NCI-H526 (cell line): ENCODE measurements at regions not wholly inside any gene's neighbourhood (a gene's known extent, or its start where the extent isn't known, plus 50 kb on each side); places are given as distances from the start of the nearest gene placed in this dataset.

Source experiments
- DNase-seq, 2 experiments: peaks; one replicate each; lab custom pipeline; 2025; lab: John Stamatoyannopoulos, UW

DNA sequence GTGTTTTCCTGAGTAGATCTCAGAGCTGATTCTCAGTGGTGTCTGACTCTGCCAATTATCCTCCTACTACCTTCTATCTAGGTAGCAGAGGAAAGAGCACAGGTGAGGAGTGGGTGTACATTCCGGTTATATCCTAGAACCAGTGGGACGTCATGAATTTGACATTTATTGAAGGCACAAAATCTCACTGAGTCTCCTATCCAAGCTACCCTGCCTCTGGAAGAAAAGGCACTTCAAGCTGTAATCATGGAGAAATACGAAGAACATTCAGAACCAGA, 952.2 kb downstream of the TUSC7 start:
- DNase-seq: no peak

DNA sequence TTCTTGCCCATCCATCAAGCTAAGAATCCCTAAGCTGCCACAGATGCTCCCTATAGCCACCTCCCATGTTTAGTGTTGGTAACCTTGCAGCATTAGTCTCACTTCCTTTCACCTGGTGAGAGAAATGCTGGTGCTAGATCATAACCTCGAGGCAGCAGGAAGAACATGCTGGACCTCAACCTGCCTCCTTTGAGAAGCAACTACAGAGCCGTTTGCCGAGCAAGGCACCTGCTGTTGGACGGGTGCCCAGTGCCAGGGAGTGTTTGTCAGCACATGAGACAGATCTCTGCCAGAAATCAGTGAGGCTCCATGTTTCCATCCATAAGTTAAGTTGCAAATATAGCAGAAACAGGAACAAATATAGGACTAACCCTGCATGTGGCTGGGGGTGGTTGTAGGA, 955.7 kb downstream of the TUSC7 start:
- no peak for DNase-seq

DNA sequence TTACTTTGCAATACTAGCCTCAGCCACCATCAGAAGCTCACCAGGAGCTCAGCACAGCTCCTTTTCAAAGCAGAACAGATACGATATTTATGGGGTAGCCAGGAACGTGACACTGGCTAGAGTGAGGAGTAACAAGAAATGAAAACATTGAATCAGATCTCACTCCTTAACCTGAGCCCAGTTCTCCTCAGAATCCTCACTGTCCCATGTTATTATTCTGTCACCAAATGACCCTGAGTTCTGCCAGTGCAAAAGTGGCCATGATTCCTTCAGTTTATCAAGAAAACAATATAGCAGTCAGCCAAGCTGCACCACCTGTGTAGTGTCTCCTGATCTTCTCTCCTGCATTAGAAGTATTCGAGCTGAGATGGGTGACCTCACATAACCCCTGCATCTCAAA, 956.7 kb downstream of the TUSC7 start:
- no peak for DNase-seq

DNA sequence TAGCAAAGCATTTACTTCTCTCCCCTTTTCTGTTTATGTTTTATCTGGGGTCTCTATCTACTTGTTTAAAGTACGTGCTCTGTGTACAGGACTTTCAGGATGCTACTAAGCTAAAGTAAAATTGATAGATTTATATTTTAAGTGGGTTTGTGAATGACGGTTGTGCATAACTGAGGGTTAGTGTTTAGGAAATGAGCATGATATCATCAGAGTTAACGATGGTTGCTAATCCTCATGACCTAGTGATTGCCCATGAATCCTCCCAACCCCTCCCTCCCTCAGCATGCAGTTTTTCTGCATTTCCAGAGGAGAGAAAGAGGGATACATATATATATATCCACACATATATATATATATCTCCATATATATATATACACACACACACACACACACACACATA, 957.2 kb downstream of the TUSC7 start:
- DNase-seq: no peak

DNA sequence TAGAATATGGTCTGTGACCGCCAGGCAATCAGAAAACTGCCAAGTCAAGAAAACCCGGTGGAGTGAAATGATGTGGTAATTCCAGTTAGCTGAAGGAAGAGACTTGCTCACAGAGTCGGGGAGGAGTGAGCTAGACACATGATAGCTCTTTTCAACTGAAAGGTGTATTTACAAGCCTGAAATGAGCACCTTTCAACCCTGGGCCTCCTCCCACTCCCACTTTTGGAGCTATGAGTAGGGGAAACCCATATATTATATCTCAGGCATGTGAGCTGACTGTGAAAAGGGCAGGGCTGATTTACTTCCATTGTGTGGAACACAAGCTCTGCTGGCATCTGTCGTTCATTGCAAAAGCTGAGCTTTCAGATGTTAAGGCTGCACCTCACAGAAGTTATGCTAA, 960.2 kb downstream of the TUSC7 start:
- no peak for DNase-seq

DNA sequence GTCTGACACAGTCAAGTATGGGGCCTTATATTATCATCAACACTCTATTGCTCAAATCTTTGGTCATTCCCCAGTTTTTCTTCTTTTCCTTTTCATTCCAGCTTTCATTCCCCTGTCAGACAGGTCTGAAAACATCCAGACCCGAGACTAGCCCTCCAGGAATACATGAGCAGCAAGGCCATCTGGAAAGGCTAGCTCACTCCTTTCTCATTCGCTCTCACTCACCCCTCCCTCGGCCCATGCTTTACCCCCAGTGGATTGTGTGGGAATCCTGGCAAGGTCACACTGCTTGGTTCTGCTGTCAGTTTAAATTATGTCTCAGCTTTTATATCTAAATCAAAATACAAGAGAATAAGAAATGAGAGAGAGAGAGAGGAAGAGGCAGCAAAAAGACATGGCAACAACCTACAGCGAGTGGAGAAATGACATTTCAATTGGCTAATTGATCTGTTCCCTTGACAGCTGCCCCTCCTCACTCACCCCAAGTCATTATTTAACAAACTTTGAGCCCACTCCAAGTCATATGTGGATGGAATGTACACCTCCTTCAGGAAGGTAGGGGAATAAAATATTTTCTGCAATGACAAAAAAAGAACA, 962.2 kb downstream of the TUSC7 start:
- no peak for DNase-seq

DNA sequence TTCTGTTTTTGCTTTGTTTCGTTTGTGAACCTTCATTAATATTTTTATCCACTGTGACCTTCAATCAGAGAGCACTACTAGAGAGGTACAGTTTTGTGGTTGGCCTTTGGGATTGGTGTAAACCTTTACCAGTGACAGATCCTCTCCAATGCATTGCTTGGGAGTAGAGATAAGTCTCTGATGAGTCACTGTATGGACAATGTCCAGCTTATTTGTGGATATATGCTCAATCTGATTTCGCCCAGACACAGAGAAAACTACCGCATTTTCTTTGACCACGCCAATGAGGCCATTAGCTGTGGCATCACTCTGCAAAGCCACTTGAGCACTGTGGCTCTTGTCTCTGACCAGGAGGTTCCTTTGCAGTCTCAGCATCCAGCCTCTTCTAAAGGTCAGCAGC, 964.7 kb downstream of the TUSC7 start:
- no peak for DNase-seq

DNA sequence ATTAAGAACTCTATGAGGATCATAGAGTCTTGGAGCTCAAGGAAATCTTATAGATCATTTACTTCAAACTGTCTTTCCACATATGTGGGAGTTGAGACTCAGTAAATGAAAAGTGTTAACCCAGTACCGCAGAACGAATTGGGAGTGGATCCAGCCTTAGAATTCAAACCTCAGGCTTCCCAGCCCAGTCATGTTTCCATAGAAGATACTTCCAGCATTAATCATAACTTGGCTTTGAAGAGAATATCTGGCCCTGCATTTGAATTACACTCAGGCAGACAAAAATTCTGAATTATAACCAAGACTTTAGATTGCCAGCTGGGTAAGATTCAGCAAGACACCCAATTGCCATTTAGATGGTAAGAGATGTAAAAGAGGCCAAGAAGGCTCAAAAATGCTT, 972.0 kb downstream of the TUSC7 start:
- no peak for DNase-seq

DNA sequence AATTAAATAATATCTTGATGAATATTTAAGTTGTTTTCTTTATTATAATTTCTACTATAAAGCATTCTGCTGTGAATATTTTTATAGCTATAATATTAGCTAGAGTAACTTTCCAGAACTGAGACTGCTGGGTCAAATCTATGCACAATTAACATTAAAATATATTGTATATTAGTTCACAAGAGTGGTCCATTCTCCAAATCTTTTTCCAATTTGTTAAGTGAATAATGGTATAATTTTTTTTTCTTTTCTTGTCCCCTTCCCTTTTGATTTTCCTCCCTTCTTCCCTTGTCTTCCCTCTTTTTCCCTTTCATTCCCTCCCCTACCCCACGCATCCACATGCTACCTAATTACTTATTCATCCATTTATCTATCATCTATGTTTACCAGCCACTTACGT, 977.5 kb downstream of the TUSC7 start:
- no peak for DNase-seq

DNA sequence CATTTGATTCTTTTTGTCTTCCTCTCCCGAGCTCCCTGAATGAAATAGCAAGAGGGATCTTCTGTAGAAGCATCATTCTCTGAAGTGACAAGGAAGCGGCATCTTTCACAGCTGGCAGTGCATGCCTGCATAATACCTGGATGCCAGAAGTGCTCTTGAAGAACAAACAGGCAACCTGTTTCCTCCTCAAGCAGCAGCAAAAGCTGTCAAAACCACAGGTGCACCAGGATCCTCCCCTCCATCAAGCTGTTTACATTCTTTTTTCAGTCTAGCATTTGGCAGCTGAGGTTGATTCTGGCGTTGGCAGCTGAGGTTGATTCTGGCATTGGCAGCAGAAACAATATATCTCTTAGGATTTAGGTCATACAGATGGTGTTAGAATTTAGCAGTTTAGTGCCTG, 979.0 kb downstream of the TUSC7 start:
- no peak for DNase-seq

DNA sequence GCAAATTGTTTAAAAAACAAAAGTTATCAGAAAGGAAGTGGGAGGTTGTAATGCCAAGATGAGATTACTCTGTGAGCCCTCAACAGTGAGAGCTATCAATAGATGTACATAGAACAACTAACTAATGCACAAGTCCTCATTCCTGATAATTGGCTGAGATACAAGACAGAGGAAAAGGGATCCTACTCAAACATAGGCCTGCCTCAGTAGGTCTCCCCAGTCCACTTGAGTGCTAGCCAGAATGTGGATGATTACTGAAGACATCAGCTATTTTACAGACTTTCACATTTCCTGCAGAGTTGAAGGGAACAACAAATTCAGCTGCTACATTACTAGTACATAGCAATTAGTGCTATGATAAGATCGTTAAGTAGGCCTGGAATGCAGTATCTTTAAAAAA, 981.9 kb downstream of the TUSC7 start:
- DNase-seq: no peak

DNA sequence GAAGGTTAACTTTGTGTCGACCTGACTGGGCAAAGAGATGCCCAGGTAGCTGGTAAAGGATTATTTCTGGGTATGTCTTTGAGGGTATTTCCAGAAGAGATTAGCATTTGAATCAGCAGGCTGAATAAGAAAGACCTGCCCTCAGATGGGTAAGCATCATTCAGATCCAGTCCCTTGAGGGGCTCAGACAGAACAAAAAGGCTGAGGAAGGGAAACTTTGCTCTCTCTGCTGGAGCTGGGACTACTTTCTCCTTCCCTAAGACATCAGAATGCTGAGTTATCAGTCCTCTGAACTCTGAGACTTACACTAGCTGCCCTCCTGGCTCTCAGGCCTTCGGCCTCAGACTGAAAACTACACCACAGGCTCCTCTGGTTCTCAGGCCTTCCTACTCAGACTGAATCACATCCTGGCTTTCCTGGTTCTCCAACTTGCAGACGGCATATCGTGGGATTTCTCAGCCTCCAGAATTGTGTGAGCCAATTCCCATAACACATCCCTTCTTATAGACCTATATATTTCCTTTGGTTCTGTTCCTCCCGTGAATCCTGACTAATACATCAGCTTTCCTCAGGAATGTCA, 982.9 kb downstream of the TUSC7 start:
- no peak for DNase-seq

DNA sequence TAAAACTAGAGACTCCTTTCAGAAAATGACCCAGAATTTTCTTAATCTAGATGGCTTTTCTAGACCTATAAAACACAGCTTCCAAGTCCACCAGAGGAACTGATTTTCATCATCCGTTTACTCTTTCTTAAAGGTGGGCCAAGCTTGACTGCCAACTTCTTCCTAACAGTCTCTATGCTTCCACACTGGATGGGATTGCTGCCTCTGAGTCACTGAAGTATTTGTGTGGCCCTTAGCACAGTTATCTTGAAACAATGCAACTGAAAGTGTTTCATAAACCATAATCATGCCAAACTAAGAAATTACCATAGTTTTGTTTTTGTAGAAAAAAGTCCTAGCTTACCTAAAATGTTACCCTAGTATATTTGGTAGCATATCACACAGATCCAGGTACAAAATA, 985.7 kb downstream of the TUSC7 start:
- no peak for DNase-seq

DNA sequence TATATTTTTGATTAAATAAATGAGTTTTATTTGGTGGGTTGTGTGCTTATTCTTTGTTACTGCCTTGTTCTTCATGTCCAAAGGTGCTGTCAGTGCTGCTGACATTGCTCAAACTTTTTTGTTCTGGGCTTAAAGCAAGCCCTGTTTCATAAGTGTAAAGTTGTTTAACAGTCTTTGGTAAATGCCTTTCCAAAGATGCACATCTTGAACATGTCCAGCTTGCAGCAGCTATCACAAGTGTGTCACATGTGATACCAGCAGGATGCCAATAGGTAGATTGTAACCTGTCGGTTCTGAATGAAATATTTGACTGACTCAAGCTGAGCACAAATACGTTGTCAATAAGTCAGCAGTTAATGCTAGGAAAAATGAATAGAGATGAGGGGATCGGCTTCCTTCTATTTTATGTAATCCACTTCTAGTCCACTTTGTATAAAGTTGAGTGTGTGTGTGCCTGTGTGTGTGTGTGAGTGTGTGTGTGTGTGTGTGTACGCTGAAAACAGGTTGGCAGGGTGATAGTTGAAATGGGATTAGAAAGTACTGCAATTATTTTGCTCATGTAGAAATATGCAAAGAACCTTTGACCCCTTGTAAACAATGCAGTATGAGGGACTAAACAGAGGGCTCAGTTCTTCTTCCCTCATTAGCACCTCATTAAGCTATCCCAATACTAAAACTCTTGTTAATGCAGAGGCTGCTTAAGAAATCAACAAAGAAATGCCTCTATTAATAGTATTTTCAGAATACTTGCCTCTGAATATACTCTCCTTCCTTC, 986.5 kb downstream of the TUSC7 start:
- DNase-seq: no peak

DNA sequence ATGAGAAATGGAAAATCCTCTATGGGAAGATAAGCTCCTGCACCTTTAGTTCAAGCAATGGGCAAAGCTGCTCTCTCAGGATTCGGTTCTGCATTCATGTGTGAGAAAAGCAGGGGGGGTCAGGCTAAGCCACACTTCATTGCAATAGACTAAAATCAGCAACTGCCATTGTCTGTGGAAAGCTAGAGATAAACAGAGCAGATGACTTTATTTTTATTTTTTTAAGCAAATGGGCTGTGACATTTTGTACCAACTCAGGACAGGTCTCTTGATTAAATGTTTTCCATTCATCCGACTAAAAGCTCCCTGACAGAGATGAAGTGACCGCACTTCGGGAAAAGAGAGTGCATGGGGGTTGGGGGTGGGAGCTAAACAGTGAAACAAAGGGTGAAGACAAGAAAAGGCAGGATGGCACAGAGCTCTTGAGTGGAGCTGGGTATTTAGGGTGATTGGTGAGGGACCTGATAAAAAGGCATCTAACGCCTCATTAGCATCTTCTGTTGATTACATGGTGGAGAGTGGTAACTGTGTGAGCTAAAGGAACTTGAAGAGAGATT, 987.4 kb downstream of the TUSC7 start:
- no peak for DNase-seq

DNA sequence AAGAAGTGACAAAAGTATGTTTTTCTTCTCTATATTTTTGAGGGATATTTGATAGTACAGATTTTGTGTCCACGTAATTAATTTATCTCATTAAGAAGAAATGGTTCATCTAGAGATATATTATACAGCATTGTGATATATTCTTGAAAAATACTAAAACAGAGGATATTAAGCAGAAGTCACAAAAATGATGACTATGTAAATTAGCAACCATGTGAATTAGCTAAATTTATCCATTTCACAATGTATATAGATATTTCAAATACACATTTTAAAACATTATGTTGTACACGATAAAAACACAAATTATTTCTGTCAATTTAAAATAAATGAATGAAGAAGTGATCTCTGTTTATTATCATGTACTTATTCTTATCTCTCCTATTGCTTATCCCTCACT, 989.5 kb downstream of the TUSC7 start:
- no peak for DNase-seq

DNA sequence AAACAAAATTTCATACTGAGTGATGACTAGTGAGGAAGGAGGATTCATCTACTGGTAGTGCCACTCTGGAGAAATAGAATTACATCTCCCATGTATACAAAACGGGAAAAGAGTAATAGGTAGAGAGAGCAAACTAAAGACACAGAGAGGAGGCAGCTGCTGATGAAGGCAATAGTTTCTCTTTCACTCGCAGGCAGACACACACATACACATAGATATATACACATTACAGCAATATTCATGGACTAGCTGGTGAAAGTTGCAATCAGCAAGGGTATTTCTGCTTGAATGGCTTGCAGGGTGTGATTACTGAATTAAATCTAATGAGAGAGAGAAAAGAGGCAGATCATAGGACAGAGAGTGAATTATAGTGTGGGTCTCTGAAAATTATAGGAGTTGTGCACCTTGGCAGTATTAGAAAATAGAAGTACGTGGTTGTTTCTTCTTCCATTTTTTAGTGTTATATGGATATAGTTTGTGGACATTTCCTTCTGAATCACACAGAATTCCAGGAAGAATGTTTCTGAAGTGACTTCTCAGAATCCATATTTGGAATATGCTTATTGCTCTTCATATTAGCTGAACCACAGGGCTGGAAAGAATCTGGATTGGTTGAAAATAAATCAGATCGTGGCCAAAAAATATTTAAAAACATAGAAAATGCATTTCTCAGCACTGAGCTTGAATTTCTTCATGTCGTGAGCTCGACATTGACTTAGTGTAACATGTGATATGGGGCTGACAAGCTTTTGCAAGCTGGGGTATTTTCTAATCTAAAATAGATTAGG, 991.2 kb downstream of the TUSC7 start:
- no peak for DNase-seq

DNA sequence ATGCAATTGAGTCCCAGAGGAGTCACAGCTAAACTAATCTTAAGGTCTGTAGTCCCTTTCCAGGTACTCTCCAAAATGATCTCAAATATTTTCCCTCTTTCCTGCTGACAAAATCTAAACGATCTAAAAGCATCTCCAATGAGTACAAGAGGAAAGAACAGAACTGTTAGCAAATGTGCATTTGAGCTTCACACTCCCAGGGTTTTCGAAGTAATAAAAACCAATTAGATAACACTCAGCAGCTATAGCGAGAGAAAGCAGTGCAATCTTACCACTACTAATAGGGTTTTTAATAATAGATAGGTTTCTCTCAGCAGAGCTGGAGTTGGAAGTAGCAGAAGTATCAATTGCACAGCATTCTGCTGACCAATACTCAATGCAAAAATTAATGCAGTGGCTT, 995.4 kb downstream of the TUSC7 start:
- DNase-seq: no peak

DNA sequence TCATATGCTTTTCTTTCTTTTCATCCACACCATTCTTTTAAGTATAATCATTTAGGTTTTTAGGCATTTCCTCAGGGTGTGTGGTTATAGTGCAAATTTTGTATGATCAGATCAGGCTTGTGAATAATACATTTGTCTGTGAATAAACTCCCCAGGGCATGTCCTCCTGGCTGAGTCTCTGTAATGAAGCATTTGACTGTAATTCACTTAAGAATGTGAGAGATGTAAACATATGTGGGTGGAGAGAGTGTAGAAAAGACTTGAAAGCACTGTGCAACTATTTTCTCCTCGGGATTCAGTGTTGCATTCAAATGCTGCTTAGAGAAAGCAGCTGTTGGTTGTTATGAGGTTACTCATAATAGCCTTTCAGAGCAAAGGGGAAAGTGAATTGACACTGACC, 996.5 kb downstream of the TUSC7 start:
- no peak for DNase-seq

DNA sequence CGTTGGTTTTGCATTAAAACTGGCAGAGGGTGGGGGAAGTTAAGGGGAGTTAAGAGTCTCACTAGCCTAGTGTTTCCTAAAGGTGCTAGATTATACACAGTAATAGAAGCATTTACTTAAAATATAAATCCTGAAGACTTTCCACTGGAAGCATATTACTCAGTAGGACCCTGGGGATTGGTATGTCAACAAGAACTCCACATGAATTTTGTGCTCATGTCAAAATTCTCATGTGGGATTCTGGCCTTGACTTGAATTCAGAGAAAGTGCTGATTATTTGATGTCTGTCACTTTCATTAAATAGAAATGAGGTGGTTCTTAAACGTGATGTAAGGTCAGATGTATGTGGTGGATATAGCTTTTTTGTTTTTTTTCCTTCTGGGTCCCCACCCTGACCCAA, 997.2 kb downstream of the TUSC7 start:
- DNase-seq: no peak

DNA sequence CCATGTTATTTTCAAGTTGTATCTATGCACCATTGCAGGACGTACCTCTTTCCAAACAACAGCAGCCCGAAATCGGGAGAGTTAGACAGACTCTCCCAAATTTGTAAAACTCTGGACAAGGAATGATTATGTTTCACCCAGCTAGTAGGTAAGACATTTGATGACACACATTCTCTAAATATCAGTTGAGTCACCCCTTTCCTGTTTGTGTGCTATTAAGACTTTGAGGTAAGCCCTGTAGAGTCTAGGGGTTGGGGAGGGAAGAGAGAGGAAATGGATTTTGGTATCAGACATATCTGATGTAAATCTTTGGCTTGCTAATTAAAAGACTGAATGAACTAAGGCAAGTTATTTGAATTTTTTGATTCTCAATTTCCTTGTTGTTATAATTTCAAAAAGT, 999.0 kb downstream of the TUSC7 start:
- no peak for DNase-seq

DNA sequence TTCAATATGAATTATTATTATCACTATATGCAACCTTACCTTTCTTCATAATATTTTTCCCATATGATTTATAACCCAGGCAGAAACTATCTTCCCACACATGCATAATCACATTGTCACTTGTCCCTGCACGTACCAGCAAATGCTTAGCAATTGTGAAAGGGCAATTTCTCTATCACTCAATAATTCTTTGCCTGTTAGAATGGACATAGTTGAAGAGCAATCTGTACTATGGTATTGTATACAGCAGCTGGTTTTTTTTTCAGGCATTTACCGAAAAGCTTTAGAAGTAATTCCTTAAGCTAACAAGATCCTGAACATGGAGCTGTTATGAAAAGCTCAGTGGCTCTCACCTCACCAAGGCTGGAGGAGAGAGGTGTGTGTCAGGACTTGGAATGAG, 999.5 kb downstream of the TUSC7 start:
- no peak for DNase-seq

DNA sequence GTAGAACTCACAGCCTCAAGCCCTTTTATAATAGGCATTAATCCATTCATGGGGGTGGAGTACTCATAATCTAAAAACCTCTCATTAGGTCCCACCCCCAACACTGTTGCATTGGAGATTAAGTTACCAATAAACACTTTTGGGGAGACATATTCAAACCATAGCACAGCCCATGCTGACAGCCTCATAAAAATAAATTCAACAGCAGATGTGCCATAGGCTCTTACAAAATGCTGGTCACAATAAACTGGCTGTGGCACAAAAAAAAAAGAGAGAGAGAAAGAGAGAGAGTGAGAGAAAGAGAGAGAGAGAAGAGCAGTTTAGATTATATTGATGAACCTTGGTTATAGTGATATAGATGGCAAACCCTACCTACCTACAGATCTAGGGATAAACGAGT, 1000.9 kb downstream of the TUSC7 start:
- DNase-seq: no peak
